HEK293 (cell line): ENCODE measurements at regions not wholly inside any gene's neighbourhood (a gene's known extent, or its start where the extent isn't known, plus 50 kb on each side); places are given as distances from the start of the nearest gene placed in this dataset.

Source experiments
- CTCF ChIA-PET: fragments of 350-600 bp; formaldehyde crosslinking; extraction: SDS; loops from one replicate; lab custom pipeline; 2021; ENCODE audit warnings: antibody characterized with exemption; lab: Yijun Ruan, JAX
- POLR2A ChIA-PET: fragments of 300-600 bp; formaldehyde crosslinking; extraction: SDS; loops from one replicate; lab custom pipeline; 2020; ENCODE audit warnings: antibody characterized with exemption, inconsistent platforms; lab: Yijun Ruan, JAX
- H3K27ac ChIP-seq: fragments of 200-500 bp; sonication (Bioruptor generic); 2 replicates; pipeline ENCODE4 v1.5.1; 2014; ENCODE audit warnings: low read depth, low read length, control low read depth, inconsistent platforms; ENCODE audit errors: extremely low read depth
- H3K36me3 ChIP-seq, 2 experiments: fragments of 200-500 bp in 1 of 2; sonication (Bioruptor generic) in 1 of 2; 1 replicate in 1 of 2; 2 replicates in 1 of 2; pipeline ENCODE4 v1.5.1; 2014 to 2017; ENCODE audit warnings: inconsistent platforms in 2 of 2, low read length in 2 of 2; ENCODE audit not compliant: control insufficient read depth in 2 of 2, insufficient read depth in 1 of 2
- H3K4me1 ChIP-seq: fragments of 200-500 bp; sonication (Bioruptor generic); 2 replicates; pipeline ENCODE4 v1.5.1; 2014; ENCODE audit warnings: mild to moderate bottlenecking, low read length, inconsistent platforms; ENCODE audit not compliant: control insufficient read depth, insufficient read depth
- H3K4me3 ChIP-seq: 2 replicates; pipeline ENCODE4 v1.5.1; 2011; ENCODE audit warnings: low read depth, mild to moderate bottlenecking, control low read depth, low read length, moderate library complexity
- H3K9me3 ChIP-seq: fragments of 200-500 bp; sonication (Bioruptor generic); 2 replicates; pipeline ENCODE4 v1.5.1; 2014; ENCODE audit warnings: low read depth, low read length, inconsistent platforms; ENCODE audit not compliant: control insufficient read depth, insufficient read depth
- GLIS2 ChIP-seq: fragments of 450-650 bp; formaldehyde crosslinking; IDR thresholded peaks from 2 replicates; pipeline ENCODE4 v1.5.1; 2016; ENCODE audit warnings: missing biosample characterization, missing genetic modification characterization
- IKZF3 ChIP-seq: fragments of 450-650 bp; IDR thresholded peaks from 2 replicates; pipeline ENCODE4 v1.5.0; 2018; ENCODE audit warnings: missing biosample characterization, mild to moderate bottlenecking, missing genetic modification characterization, moderate library complexity
- PRDM4 ChIP-seq: fragments of 450-650 bp; formaldehyde crosslinking; IDR thresholded peaks from 2 replicates; pipeline ENCODE4 v1.5.1; 2017; ENCODE audit warnings: missing biosample characterization, missing genetic modification characterization
- YY2 ChIP-seq: fragments of 450-650 bp; formaldehyde crosslinking; IDR thresholded peaks from 2 replicates; pipeline ENCODE4 v1.5.1; 2016; ENCODE audit warnings: missing biosample characterization, missing genetic modification characterization
- ZFP37 ChIP-seq: fragments of 450-650 bp; formaldehyde crosslinking; IDR thresholded peaks from 2 replicates; pipeline ENCODE4 v1.5.1; 2016; ENCODE audit warnings: missing biosample characterization, missing genetic modification characterization
- ZNF121 ChIP-seq: fragments of 450-650 bp; formaldehyde crosslinking; IDR thresholded peaks from 2 replicates; pipeline ENCODE4 v1.5.1; 2016; ENCODE audit warnings: missing biosample characterization, missing genetic modification characterization
- ZNF19 ChIP-seq: fragments of 450-650 bp; formaldehyde crosslinking; IDR thresholded peaks from 2 replicates; pipeline ENCODE4; 2016; ENCODE audit warnings: missing biosample characterization, missing genetic modification characterization, low read depth
- ZNF549 ChIP-seq: fragments of 450-650 bp; IDR thresholded peaks from 2 replicates; pipeline ENCODE4 v1.5.1; 2018; ENCODE audit warnings: missing biosample characterization, missing genetic modification characterization, mild to moderate bottlenecking, inconsistent platforms, moderate library complexity
- ZNF585B ChIP-seq: fragments of 450-650 bp; formaldehyde crosslinking; IDR thresholded peaks from 2 replicates; pipeline ENCODE4 v1.5.1; 2016; ENCODE audit warnings: missing biosample characterization, missing genetic modification characterization
- ZNF626 ChIP-seq: fragments of 450-650 bp; sonication (Bioruptor Pico); formaldehyde crosslinking; IDR thresholded peaks from 2 replicates; pipeline ENCODE4 v1.5.1; 2018; ENCODE audit warnings: missing biosample characterization, missing genetic modification characterization, inconsistent platforms
- ZNF645 ChIP-seq: fragments of 450-650 bp; formaldehyde crosslinking; IDR thresholded peaks from 2 replicates; pipeline ENCODE4; 2016; ENCODE audit warnings: missing biosample characterization, missing genetic modification characterization
- ZNF692 ChIP-seq: fragments of 450-650 bp; formaldehyde crosslinking; IDR thresholded peaks from 2 replicates; pipeline ENCODE4 v1.5.1; 2016; ENCODE audit warnings: missing biosample characterization, missing genetic modification characterization
- ZNF843 ChIP-seq: fragments of 450-650 bp; formaldehyde crosslinking; IDR thresholded peaks from 2 replicates; pipeline ENCODE4 v1.5.1; 2016; ENCODE audit warnings: missing biosample characterization, missing genetic modification characterization

- TF ChIP-seq ZNF585B (tag by site-specific recombination) (no peak), ZNF626 (tag by site-specific recombination) (no peak), ZNF19 (tag by site-specific recombination) (no peak), PRDM4 (tag by site-specific recombination) (no peak), ZNF121 (tag by site-specific recombination) (no peak), GLIS2 (tag by site-specific recombination) (no peak)
- POLR2A ChIA-PET, result no interaction called here
- Histone ChIP-seq H3K27ac (no peak overlapping the region), H3K36me3 (no peaks in the 10 kb centered on the region), H3K4me3 (no peak overlapping the region), H3K4me1 (no peaks in the 10 kb centered on the region), H3K9me3 (no peaks in the 10 kb centered on the region)
- CTCF ChIA-PET, result interaction anchor here (0.5 kb wide), 1 partner anchor 1533 kb away, joined by 3 read pairs; no protein-coding TSS in a partner anchor
Measured at GRCh38 chr20:16124911-16125776, 448.1 kb downstream of the KIF16B start.

- POLR2A ChIA-PET, result no interaction called here
- Histone ChIP-seq H3K4me1 (no peaks in the 10 kb centered on the region), H3K27ac (no peak overlapping the region), H3K36me3 (no peaks in the 10 kb centered on the region), H3K4me3 (no peak overlapping the region), H3K9me3 (no peaks in the 10 kb centered on the region)
- CTCF ChIA-PET, result no interaction called here
- TF ChIP-seq ZNF645 (tag by site-specific recombination) (no peak), ZFP37 (tag by site-specific recombination) (no peak), YY2 (no peak), ZNF549 (tag by site-specific recombination) (no peak)
Measured at GRCh38 chr20:16124491-16124890, 448.8 kb downstream of the KIF16B start.

- H3K4me3 ChIP-seq, result no peak overlapping the region
- no peak overlapping the region for H3K27ac ChIP-seq
- no peaks in the 10 kb centered on the region for H3K9me3 ChIP-seq
- CTCF ChIA-PET, result interaction anchor here (0.8 kb wide), 1 partner anchor 352 kb away, joined by 3 read pairs; no protein-coding TSS in a partner anchor
- POLR2A ChIA-PET, result no interaction called here
- H3K4me1 ChIP-seq, result no peaks in the 10 kb centered on the region
- no peaks in the 10 kb centered on the region for H3K36me3 ChIP-seq
- TF ChIP-seq ZNF843 (tag by site-specific recombination) (no peak), IKZF3 (no peak), ZNF692 (tag by site-specific recombination) (no peak)
Measured at GRCh38 chr20:16123623-16124022, 449.6 kb downstream of the KIF16B start.
